Activated naive CD8-positive, alpha-beta T cell (primary cell): ENCODE measurements at regions not wholly inside any gene's neighbourhood (a gene's known extent, or its start where the extent isn't known, plus 50 kb on each side); places are given as distances from the start of the nearest gene placed in this dataset.

Experiments
- H3K27ac Mint-ChIP-seq: one replicate; pipeline ENCODE4 v1.8.0; 2021; ENCODE audit warnings: mixed read lengths
- H3K27me3 Mint-ChIP-seq: one replicate; pipeline ENCODE4 v1.8.0; 2021; ENCODE audit warnings: mixed read lengths
- H3K36me3 Mint-ChIP-seq: one replicate; pipeline ENCODE4 v1.8.0; 2021; ENCODE audit warnings: mixed read lengths
- H3K4me1 Mint-ChIP-seq: one replicate; pipeline ENCODE4 v1.8.0; 2021; ENCODE audit warnings: low read depth, mixed read lengths
- H3K4me3 Mint-ChIP-seq: one replicate; pipeline ENCODE4 v1.8.0; 2021; ENCODE audit warnings: mild to moderate bottlenecking, mixed read lengths
- H3K9me3 Mint-ChIP-seq: one replicate; pipeline ENCODE4 v1.8.0; 2021; ENCODE audit warnings: low read depth, mixed read lengths

- H3K9me3 Mint-ChIP-seq = no peaks in the 10 kb centered on the region
- H3K27me3 Mint-ChIP-seq = peaks cover 10% of the 10 kb centered on the region
- H3K4me3 Mint-ChIP-seq = no peak overlapping the region
- H3K36me3 Mint-ChIP-seq = no peaks in the 10 kb centered on the region
- no peaks in the 10 kb centered on the region for H3K4me1 Mint-ChIP-seq
- H3K27ac Mint-ChIP-seq = no peak overlapping the region
These were observed 246.6 kb downstream of the TBXT start for GRCh38 chr6:165920896-165921671.

- peaks cover 12% of the 10 kb centered on the region for H3K27me3 Mint-ChIP-seq
- H3K36me3 Mint-ChIP-seq = no peaks in the 10 kb centered on the region
- no peaks in the 10 kb centered on the region for H3K9me3 Mint-ChIP-seq
- H3K4me1 Mint-ChIP-seq = no peaks in the 10 kb centered on the region
- H3K4me3 Mint-ChIP-seq = no peak overlapping the region
- H3K27ac Mint-ChIP-seq = no peak overlapping the region
These were observed 250.1 kb downstream of the TBXT start for GRCh38 chr6:165917576-165917975.

GRCh38 chr6:165915022-165915770 lies 252.2 kb upstream of the PDE10A start:
- peaks cover 5% of the 10 kb centered on the region for H3K27me3 Mint-ChIP-seq
- H3K36me3 Mint-ChIP-seq = no peaks in the 10 kb centered on the region
- H3K9me3 Mint-ChIP-seq = no peaks in the 10 kb centered on the region
- no peak overlapping the region for H3K4me3 Mint-ChIP-seq
- no peak overlapping the region for H3K27ac Mint-ChIP-seq
- H3K4me1 Mint-ChIP-seq = no peaks in the 10 kb centered on the region

DNA sequence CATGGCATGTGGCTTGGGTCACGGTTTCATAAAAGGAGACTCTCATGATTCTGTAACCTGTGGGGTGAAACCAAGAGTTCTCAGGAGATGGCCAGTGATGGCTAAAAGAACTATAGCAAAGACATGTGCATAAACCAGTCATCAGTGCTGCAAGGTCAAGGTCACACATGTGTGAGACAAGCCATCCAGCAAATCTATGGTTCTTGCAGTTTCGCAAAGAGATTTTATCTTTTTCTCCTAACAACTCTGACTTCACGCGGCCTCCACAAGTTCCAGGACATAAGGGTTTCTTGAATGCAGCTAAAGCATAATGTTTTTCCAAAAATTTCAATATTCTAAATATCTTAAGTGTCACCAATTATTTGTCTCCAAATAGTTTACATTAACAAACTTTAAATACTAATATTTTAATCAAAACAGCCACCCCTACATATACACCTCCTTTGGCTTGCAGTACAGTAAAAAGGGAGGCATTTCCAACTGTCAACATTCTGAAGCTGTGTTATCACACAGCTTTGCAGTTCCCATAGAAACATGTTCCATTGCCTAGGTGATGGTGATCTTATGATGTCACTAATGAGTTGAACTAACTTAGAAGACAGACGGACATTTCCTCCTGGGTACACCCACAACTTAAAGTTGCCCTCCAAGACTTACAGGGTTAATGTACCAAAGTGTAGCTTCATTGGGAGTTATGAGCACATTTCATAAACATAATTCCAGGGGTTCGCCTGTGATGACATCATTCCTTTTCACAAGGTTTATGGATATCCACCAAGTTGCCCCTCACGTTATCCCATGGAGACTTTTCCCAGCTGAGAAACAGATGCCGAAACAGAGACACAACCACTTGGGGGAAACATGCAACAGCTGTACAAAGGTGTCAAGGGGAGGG lies 250.9 kb upstream of the PDE10A start:
- no peaks in the 10 kb centered on the region for H3K36me3 Mint-ChIP-seq
- no peak overlapping the region for H3K4me3 Mint-ChIP-seq
- peaks cover 5% of the 10 kb centered on the region for H3K27me3 Mint-ChIP-seq
- no peaks in the 10 kb centered on the region for H3K4me1 Mint-ChIP-seq
- H3K27ac Mint-ChIP-seq = no peak overlapping the region
- no peaks in the 10 kb centered on the region for H3K9me3 Mint-ChIP-seq

GRCh38 chr6:165910184-165910966 lies 247.3 kb upstream of the PDE10A start:
- Mint-ChIP-seq H3K9me3 (no peaks in the 10 kb centered on the region), H3K36me3 (no peaks in the 10 kb centered on the region), H3K27me3 (peaks cover 9% of the 10 kb centered on the region), H3K4me3 (no peak overlapping the region), H3K4me1 (no peaks in the 10 kb centered on the region), H3K27ac (no peak overlapping the region)

GRCh38 chr6:165906736-165907135 lies 243.7 kb upstream of the PDE10A start:
- Mint-ChIP-seq H3K9me3 (peaks cover 6% of the 10 kb centered on the region), H3K27ac (no peak overlapping the region), H3K36me3 (no peaks in the 10 kb centered on the region), H3K4me3 (no peak overlapping the region), H3K4me1 (no peaks in the 10 kb centered on the region), H3K27me3 (peaks cover 6% of the 10 kb centered on the region)

DNA sequence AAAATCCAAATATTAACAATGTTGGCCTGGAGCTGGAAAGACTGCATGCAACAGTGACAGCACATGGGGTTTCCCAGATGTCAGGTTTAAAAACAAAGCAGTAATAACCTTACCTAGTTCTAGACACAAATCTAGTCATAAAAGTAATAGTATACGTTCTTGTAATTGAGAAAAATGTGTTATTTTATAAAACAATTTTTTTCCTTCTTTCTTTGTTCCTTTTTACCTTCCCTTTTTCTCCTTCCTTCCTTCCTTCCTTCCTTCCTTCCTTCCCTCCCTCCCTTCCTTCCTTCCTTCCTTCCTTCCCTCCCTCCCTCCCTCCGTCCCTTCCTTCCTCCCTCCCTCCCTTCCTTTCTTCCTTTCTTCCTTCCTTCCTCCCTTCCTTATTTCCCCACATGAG lies 242.7 kb upstream of the PDE10A start:
- peaks cover 6% of the 10 kb centered on the region for H3K27me3 Mint-ChIP-seq
- peaks cover 6% of the 10 kb centered on the region for H3K9me3 Mint-ChIP-seq
- no peaks in the 10 kb centered on the region for H3K4me1 Mint-ChIP-seq
- H3K4me3 Mint-ChIP-seq = no peak overlapping the region
- no peaks in the 10 kb centered on the region for H3K36me3 Mint-ChIP-seq
- H3K27ac Mint-ChIP-seq = no peak overlapping the region

- H3K9me3 Mint-ChIP-seq = peaks cover 6% of the 10 kb centered on the region
These were observed 237.9 kb upstream of the PDE10A start for GRCh38 chr6:165900970-165901369.

DNA sequence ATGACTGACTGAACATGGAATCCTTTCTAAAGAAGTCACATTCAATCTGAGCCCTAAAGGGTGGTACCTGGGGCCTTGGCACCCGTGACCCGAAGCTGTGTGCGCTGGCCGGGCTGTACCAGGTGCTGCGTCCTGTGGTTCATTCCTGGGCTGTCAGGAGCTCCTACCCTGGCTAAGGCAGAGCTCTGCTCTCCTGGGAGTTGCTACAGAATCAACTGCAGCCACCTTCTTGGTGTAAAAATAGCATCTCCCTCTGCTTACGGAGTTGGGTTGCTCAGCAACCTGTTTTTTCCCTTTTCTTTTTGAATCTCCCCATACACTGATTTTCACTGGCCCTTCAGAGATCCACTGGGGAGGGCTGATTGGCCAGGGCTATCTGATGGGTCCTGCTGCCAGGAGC lies 236.6 kb upstream of the PDE10A start:
- Mint-ChIP-seq H3K9me3 (peaks cover 6% of the 10 kb centered on the region), H3K4me1 (no peaks in the 10 kb centered on the region), H3K4me3 (no peak overlapping the region), H3K36me3 (no peaks in the 10 kb centered on the region), H3K27me3 (peaks cover 6% of the 10 kb centered on the region), H3K27ac (no peak overlapping the region)

More at GRCh38 chr6:165900970-165901369, 237.9 kb upstream of the PDE10A start:
- H3K4me3 Mint-ChIP-seq = no peak overlapping the region
- H3K27ac Mint-ChIP-seq = no peak overlapping the region
- no peaks in the 10 kb centered on the region for H3K36me3 Mint-ChIP-seq
- no peaks in the 10 kb centered on the region for H3K4me1 Mint-ChIP-seq
- peaks cover 6% of the 10 kb centered on the region for H3K27me3 Mint-ChIP-seq

DNA sequence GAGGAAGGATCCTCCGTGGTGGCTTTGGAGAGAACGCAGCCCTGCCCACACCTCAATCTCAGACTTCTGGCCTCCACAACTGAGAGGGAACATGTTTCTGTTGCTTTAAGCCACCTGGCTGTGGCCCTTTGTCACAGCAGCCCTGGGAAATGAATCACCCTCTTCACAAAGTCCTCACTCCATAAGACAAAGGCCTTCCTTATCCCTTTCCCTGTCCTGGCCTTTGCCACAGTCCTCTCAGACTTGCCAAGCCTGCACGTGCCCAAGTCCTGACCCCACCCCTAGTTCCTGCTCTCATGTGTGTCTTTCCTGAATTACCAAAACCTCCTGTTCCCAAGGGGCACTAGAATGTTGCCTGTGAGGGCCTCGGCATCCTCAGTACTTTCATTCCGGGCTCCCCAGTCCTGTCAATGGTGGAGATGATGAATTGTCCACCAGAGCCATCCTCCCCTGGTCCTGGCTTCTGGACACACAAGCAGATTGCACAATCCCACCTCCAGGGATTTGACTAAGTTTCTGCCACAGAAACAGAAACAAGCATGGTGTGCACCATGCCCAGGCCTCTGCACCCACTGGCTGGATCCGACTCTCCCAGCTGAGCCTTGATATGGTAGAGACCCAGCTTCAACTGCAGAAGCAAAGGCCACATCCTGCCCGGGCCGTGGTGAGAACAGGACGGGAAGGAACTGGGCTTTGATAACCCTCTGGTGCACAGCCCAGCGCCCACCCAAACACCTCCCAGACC lies 232.6 kb upstream of the PDE10A start:
- Mint-ChIP-seq H3K36me3 (no peaks in the 10 kb centered on the region), H3K4me3 (no peak overlapping the region), H3K27me3 (peaks cover 20% of the 10 kb centered on the region), H3K27ac (no peak overlapping the region), H3K9me3 (no peaks in the 10 kb centered on the region), H3K4me1 (no peaks in the 10 kb centered on the region)

DNA sequence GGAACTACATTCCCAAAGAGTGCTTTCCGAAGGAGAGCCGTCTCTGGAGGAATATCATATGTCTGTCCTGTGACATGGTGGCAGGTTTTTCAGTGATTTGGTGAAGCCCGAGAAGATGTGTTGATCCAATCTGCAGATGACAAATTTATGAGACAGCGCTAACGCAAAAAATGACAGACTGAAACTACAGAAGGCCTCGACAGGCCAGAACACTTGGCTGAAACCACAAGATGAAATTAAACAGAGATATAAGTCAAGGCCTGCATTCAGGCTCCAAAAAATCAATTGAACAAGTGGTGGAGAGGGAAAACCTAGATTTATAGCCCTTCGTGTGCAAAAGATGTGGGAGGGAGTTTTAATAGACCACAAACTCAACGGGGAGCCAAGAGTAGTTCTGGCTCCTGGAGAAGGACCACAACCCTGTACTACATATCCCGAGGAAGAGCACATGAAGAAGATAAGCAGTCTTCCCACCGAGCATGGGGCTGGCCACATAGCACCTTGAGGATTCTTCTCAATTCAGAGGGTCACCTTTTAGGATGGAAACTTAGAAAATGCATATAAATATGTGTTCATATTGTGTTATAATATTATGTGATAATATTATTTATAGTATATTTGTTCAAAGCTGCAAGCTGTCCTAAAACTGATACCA lies 231.3 kb upstream of the PDE10A start:
- Mint-ChIP-seq H3K36me3 (no peaks in the 10 kb centered on the region), H3K9me3 (no peaks in the 10 kb centered on the region), H3K4me1 (no peaks in the 10 kb centered on the region), H3K27ac (no peak overlapping the region), H3K4me3 (no peak overlapping the region), H3K27me3 (peaks cover 21% of the 10 kb centered on the region)

DNA sequence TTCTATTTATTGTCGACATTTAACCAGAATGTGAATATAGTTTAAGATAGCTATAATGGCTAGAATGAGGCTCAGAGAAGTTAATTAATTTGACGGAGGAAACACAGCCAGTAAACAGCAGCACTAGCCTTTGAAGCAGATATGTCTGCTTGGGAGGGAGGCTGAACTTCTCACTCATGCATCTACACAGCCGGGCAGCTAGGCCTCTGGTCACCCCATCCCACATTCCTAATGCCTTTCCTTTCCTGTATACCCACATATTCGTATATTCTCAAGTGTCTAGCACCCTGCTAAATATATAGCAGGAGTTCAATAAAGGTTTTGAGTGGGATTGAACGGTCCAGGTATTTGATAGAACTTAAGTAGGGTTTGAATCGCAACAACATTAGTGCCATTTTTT lies 230.4 kb upstream of the PDE10A start:
- Mint-ChIP-seq H3K27me3 (peaks cover 17% of the 10 kb centered on the region), H3K36me3 (no peaks in the 10 kb centered on the region), H3K9me3 (no peaks in the 10 kb centered on the region), H3K4me3 (no peak overlapping the region), H3K4me1 (no peaks in the 10 kb centered on the region), H3K27ac (no peak overlapping the region)

DNA sequence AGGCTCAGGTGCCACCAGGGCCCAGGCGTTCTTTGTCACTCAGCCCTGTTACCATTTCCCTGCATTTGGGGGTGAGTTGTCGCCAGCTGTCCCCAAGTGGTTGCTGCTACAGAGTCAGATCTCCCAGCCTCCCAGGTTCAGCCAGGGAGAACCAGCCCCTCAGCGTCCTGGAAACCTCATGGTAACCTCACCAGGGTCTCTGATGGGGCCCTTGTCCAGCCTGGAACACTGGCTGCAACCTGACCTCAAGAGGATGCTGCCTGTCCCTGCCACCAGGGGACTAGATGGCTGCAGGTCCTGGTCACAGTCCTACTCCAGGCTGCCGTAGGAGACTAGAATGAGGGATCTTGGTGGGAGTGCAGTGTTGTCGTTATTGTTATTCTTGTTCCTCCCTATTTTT lies 228.3 kb upstream of the PDE10A start:
- Mint-ChIP-seq H3K4me1 (no peaks in the 10 kb centered on the region), H3K27ac (no peak overlapping the region), H3K9me3 (peaks cover 9% of the 10 kb centered on the region), H3K4me3 (no peak overlapping the region), H3K36me3 (no peaks in the 10 kb centered on the region), H3K27me3 (peaks cover 16% of the 10 kb centered on the region)
